ENCODE measurements at regions not wholly inside any gene's neighbourhood (a gene's known extent, or its start where the extent isn't known, plus 50 kb on each side); places are given as distances from the start of the nearest gene placed in this dataset.

DNA sequence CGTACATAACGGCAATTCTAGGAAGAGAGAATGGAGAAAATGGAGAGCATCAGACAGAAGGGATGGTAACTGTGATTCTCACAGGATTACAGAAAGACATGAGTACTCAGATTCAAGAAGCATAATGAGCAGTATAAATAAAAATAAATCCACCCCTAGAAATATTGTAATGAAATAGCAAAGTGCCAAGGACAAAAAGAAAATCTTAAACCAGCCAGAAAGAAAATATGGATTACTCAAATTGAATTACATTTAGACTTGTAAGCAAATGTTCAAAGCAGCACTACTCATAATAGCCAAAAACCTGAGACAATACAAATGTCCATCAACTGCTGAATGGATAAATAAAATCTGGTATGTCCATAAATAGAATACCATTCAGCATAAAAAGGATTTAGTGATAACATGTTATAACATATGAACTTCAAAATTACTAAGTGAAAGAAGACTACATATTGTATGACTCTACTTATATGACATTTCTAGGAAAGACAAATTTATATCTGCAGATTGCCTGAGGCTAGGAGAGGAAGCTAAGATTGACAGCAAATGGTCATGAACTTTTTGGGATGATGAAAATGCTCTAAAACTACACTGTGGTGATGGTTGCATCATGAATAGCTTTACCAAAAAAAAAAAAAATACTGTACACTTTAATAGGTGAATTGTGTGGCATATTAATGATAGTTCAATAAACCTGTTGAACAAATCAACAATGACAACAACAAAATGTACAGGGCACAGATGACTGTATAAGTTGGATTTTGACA, 63.4 kb upstream of the SPTBN1 start:
- H3K27me3 ChIP-seq = no peaks in the 10 kb centered on the region
- H3K27ac ChIP-seq = no peak overlapping the region
- H3K36me3 ChIP-seq = no peaks in the 10 kb centered on the region
- TF ChIP-seq POLR2AphosphoS5 (IDR thresholded peaks at IDR 0.05) (no peak), CTCF (IDR thresholded peaks at IDR 0.05) (no peak), EP300 (IDR thresholded peaks at IDR 0.05) (no peak), POLR2A (IDR thresholded peaks at IDR 0.05) (no peak)
- WGBS = 97% methylated on average over 2 of the region's 2 CpGs
- H3K4me1 ChIP-seq = peaks cover 4% of the 10 kb centered on the region
- DNase-seq (ENCODE audit: low spot score in 2 of 2) = no peak
- H3K4me3 ChIP-seq = no peak overlapping the region
- H3K9me3 ChIP-seq = no peaks in the 10 kb centered on the region

DNA sequence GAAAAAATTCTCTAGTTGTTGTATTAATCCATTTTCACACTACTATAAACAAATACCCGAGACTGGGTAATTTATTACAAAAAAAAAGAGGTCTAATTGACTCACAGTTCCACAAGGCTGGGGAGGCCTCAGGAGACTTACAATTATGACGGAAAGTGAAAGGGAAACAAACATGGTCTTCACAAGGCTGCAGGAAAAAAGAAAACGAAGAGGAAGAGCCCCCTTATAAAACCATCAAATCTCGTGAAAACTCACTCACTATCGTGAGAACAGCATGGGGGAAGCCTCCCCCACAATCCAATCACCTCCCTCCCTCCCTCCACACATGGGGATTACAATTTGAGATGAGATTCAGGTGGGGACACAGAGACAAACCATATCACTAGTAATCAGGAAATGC, 61.7 kb upstream of the SPTBN1 start:
- Histone ChIP-seq H3K36me3 (no peaks in the 10 kb centered on the region), H3K27me3 (no peaks in the 10 kb centered on the region), H3K4me1 (no peaks in the 10 kb centered on the region), H3K27ac (no peak overlapping the region), H3K9me3 (no peaks in the 10 kb centered on the region), H3K4me3 (no peak overlapping the region)
- TF ChIP-seq POLR2AphosphoS5 (IDR thresholded peaks at IDR 0.05) (no peak), EP300 (IDR thresholded peaks at IDR 0.05) (no peak), CTCF (IDR thresholded peaks at IDR 0.05) (no peak), POLR2A (IDR thresholded peaks at IDR 0.05) (no peak)
- 45% methylated on average over 5 of the region's 5 CpGs for WGBS
- DNase-seq (ENCODE audit: low spot score in 2 of 2) = no peak

DNA sequence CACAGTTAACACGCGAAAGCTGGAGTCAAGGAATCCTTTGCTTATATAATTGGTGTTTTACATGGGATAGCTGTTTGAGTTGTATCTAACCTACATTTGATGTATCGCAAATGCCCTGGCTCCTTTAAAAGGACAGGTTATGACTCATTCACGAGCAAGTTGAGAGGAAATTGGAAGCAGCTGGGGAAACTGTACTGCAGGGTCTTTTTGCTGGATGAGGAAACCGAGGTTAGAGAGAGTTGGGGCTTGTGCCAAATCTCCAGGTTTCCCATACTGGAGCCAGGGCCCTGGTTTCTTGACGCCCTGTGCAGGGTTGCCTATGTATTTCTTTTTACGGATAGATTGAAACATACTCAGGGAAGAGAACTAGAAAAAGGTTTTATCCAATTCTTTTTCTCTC, 60.0 kb upstream of the SPTBN1 start:
- no peaks in the 10 kb centered on the region for H3K4me1 ChIP-seq
- H3K9me3 ChIP-seq = no peaks in the 10 kb centered on the region
- no peaks in the 10 kb centered on the region for H3K27me3 ChIP-seq
- no peak overlapping the region for H3K27ac ChIP-seq
- TF ChIP-seq POLR2AphosphoS5 (IDR thresholded peaks at IDR 0.05) (no peak), CTCF (IDR thresholded peaks at IDR 0.05) (no peak), POLR2A (IDR thresholded peaks at IDR 0.05) (no peak), EP300 (IDR thresholded peaks at IDR 0.05) (no peak)
- WGBS = 74% methylated on average over 7 of the region's 7 CpGs
- no peak for DNase-seq (ENCODE audit: low spot score in 2 of 2)
- H3K4me3 ChIP-seq = no peak overlapping the region
- no peaks in the 10 kb centered on the region for H3K36me3 ChIP-seq

DNA sequence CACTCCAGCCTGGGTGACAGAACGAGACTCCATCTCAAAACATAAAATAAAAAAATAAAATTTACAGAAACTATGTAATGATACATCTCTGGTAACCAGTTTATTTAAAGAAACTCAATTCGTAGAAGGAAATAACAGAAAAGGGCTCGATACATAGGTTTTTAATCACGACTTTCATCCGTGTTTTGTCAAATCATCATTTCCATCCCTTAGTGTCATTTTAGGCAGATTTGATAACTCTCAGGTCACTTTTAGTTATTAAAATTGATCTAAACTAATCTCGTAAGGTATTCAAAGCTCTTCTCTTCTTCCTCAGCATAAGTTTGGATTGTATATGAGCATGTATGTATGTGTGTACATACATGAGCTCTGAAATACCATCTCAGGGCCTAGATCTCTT, 59.3 kb upstream of the SPTBN1 start:
- Histone ChIP-seq H3K36me3 (no peaks in the 10 kb centered on the region), H3K27me3 (no peaks in the 10 kb centered on the region), H3K4me3 (no peak overlapping the region), H3K9me3 (no peaks in the 10 kb centered on the region), H3K4me1 (peaks cover 2% of the 10 kb centered on the region), H3K27ac (no peak overlapping the region)
- TF ChIP-seq POLR2AphosphoS5 (IDR thresholded peaks at IDR 0.05) (no peak), CTCF (IDR thresholded peaks at IDR 0.05) (no peak), POLR2A (IDR thresholded peaks at IDR 0.05) (no peak), EP300 (IDR thresholded peaks at IDR 0.05) (no peak)
- no peak for DNase-seq (ENCODE audit: low spot score in 2 of 2)
- 97% methylated on average over 6 of the region's 6 CpGs for whole genome bisulfite sequencing

GRCh38 chr2:54397426-54397825, 58.7 kb upstream of the SPTBN1 start:
- 50% methylated on average over 2 of the region's 2 CpGs for WGBS
- Histone ChIP-seq H3K27me3 (no peaks in the 10 kb centered on the region), H3K9me3 (no peaks in the 10 kb centered on the region), H3K4me3 (no peak overlapping the region), H3K27ac (no peak overlapping the region), H3K4me1 (peaks cover 7% of the 10 kb centered on the region), H3K36me3 (no peaks in the 10 kb centered on the region)
- DNase-seq (ENCODE audit: low spot score in 2 of 2) = no peak
- TF ChIP-seq POLR2AphosphoS5 (IDR thresholded peaks at IDR 0.05) = no peak
- TF ChIP-seq CTCF (IDR thresholded peaks at IDR 0.05) = no peak
- no peak for TF ChIP-seq POLR2A (IDR thresholded peaks at IDR 0.05)
- TF ChIP-seq EP300 (IDR thresholded peaks at IDR 0.05) = no peak

All from suprapubic skin (tissue), 4 donors.